ENCODE measurements at regions not wholly inside any gene's neighbourhood (a gene's known extent, or its start where the extent isn't known, plus 50 kb on each side); places are given as distances from the start of the nearest gene placed in this dataset.

DNA sequence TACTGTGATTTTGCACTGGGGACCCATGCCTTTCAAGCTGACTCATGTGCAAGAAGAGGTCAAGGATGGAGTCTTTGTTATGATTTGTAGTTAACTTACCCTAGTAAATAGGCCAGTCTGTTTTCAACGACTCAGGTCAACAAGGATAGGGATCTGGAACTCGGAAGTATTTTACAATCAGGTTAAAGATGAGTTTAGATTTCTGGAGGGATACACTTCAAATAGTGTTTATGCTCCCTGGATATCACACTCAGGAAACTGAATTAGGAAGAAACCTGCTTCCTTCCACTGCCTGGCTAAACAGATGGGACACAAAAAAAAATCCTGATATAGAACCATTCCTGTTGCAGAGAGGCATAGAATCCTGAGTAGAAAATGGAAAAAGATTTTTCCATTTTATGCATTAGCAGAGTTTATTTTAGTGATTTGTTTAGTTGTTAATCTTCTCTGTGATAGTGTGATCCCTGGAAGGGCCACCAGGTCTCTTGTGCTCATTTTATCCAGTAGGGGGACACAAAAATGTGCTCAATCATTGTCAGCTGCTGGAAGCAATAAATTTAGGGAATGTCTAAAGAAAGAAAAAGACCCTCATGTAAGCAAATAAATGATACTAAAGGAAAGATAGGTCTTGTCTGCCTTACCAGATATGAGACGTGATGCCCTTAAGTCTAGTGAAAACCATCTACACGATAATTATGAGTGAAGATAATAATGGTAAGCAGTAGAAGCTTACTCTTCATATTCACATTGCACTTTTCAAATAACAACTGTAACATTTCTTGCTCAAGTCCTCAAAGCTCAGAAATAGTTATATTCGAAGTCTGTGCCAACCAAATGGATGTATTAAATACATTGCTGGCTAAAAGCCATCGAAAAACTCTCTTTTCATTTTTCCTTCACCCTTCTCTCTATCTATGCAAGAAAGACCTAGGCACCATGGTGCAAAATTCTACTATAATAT is 452.1 kb upstream of the KCNMB2 start:
- peak overlapping the region; percentile 61 for H3K9ac ChIP-seq (ENCODE audit: low read length)
- no peaks in the 10 kb centered on the region for H3K9me3 ChIP-seq (ENCODE audit: low read length)
- H3F3A ChIP-seq (ENCODE audit: insufficient read depth, low read length, poor library complexity, severe bottlenecking) = peaks cover 16% of the 10 kb centered on the region
- no peaks in the 10 kb centered on the region for H3K27me3 ChIP-seq (ENCODE audit: insufficient read depth, low read depth, low read length)
- no peaks in the 10 kb centered on the region for H3K36me3 ChIP-seq (ENCODE audit: insufficient read depth, low read length)
- no peak overlapping the region for H2AFZ ChIP-seq (ENCODE audit: low read depth, low read length)
- no peaks in the 10 kb centered on the region for H3K9me2 ChIP-seq (ENCODE audit: insufficient read depth, low read length)
- H3K27ac ChIP-seq (ENCODE audit: low read length) = peak overlapping the region; percentile 96
- no peaks in the 10 kb centered on the region for H3K79me2 ChIP-seq (replicated peaks; ENCODE audit: insufficient read depth, low read length)
- no peaks in the 10 kb centered on the region for H4K20me1 ChIP-seq (ENCODE audit: insufficient read depth)
- H3K4me2 ChIP-seq (ENCODE audit: low read length) = peak overlapping the region; percentile 73
- TF ChIP-seq, protein P1, sequence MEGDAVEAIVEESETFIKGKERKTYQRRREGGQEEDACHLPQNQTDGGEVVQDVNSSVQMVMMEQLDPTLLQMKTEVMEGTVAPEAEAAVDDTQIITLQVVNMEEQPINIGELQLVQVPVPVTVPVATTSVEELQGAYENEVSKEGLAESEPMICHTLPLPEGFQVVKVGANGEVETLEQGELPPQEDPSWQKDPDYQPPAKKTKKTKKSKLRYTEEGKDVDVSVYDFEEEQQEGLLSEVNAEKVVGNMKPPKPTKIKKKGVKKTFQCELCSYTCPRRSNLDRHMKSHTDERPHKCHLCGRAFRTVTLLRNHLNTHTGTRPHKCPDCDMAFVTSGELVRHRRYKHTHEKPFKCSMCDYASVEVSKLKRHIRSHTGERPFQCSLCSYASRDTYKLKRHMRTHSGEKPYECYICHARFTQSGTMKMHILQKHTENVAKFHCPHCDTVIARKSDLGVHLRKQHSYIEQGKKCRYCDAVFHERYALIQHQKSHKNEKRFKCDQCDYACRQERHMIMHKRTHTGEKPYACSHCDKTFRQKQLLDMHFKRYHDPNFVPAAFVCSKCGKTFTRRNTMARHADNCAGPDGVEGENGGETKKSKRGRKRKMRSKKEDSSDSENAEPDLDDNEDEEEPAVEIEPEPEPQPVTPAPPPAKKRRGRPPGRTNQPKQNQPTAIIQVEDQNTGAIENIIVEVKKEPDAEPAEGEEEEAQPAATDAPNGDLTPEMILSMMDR (IDR thresholded peaks at IDR 0.05; ENCODE audit: poor library complexity, severe bottlenecking) = peak; percentile 71
- TF ChIP-seq POLR2AphosphoS5 (IDR thresholded peaks at IDR 0.05) (no peak), RAD21 (conservative IDR thresholded peaks at IDR 0.05) (peak; percentile 43), TAF1 (IDR thresholded peaks at IDR 0.05; ENCODE audit: low read depth) (no peak)
- H3K4me3 ChIP-seq (ENCODE audit: low read length) = peak overlapping the region; percentile 55

DNA sequence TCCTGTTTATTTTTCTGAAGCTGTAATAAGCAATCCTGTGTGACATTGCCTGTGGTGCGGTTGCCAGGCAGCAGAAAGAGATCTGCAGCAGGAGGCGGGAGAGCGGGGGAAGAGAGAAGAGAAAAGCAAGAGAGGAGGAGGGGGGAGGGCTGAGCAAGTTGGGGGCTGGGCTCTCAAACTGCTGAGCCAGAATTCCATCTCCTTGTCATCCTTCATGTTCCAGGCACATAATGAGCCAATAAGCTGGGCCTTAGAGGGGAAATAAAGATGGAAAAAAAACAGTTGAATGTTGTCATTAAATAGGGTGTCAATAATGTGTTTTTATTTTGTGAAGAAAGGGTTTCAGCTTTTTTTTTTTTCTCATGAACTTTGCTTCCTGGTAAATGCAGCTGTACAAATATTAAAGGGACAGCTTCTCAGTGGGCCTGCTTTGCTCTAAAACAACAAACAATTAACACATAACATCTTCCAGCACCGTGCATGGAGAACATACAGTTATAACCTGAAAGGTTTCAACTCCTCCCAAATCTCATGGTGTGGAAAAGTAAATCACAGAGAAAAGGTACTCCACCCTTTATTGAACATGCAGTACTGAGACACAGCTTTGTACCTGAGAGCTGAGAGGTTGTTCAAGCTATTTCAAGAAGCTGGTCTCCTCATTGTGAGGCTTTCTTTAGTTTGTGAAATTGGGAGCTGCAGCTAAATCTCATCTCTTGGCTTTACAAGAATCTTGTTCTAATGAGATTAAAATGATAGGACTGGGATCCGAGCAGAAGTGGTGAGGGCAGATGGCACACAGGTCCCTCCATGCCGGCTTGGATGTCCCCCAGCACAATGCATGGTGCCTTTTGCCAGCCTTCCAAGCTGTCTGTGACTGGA is 451.1 kb upstream of the KCNMB2 start:
- Histone ChIP-seq H3K9me2 (ENCODE audit: insufficient read depth, low read length) (no peaks in the 10 kb centered on the region), H3K4me2 (ENCODE audit: low read length) (peak overlapping the region; percentile 73), H3K4me3 (ENCODE audit: low read length) (peak overlapping the region; percentile 55), H3K9me3 (ENCODE audit: low read length) (no peaks in the 10 kb centered on the region), H4K20me1 (ENCODE audit: insufficient read depth) (no peaks in the 10 kb centered on the region), H3K27ac (ENCODE audit: low read length) (peak overlapping the region; percentile 96), H2AFZ (ENCODE audit: low read depth, low read length) (peak overlapping the region; percentile 15), H3K9ac (ENCODE audit: low read length) (peak overlapping the region; percentile 61), H3K79me2 (replicated peaks; ENCODE audit: insufficient read depth, low read length) (no peaks in the 10 kb centered on the region), H3K27me3 (ENCODE audit: insufficient read depth, low read depth, low read length) (no peaks in the 10 kb centered on the region), H3F3A (ENCODE audit: insufficient read depth, low read length, poor library complexity, severe bottlenecking) (peaks cover 18% of the 10 kb centered on the region), H3K36me3 (ENCODE audit: insufficient read depth, low read length) (no peaks in the 10 kb centered on the region)
- TF ChIP-seq EZH2 (IDR thresholded peaks at IDR 0.05; ENCODE audit: borderline replicate concordance, insufficient read depth, low read length, poor library complexity, severe bottlenecking) (no peak), SMC3 (conservative IDR thresholded peaks at IDR 0.05; ENCODE audit: poor library complexity) (peak; percentile 55), EP300 (conservative IDR thresholded peaks at IDR 0.05; ENCODE audit: poor library complexity, severe bottlenecking) (peak; percentile 95), POLR2AphosphoS5 (IDR thresholded peaks at IDR 0.05) (peak; percentile 97)
- TF ChIP-seq, protein P2, sequence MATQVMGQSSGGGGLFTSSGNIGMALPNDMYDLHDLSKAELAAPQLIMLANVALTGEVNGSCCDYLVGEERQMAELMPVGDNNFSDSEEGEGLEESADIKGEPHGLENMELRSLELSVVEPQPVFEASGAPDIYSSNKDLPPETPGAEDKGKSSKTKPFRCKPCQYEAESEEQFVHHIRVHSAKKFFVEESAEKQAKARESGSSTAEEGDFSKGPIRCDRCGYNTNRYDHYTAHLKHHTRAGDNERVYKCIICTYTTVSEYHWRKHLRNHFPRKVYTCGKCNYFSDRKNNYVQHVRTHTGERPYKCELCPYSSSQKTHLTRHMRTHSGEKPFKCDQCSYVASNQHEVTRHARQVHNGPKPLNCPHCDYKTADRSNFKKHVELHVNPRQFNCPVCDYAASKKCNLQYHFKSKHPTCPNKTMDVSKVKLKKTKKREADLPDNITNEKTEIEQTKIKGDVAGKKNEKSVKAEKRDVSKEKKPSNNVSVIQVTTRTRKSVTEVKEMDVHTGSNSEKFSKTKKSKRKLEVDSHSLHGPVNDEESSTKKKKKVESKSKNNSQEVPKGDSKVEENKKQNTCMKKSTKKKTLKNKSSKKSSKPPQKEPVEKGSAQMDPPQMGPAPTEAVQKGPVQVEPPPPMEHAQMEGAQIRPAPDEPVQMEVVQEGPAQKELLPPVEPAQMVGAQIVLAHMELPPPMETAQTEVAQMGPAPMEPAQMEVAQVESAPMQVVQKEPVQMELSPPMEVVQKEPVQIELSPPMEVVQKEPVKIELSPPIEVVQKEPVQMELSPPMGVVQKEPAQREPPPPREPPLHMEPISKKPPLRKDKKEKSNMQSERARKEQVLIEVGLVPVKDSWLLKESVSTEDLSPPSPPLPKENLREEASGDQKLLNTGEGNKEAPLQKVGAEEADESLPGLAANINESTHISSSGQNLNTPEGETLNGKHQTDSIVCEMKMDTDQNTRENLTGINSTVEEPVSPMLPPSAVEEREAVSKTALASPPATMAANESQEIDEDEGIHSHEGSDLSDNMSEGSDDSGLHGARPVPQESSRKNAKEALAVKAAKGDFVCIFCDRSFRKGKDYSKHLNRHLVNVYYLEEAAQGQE (IDR thresholded peaks at IDR 0.05; ENCODE audit: borderline replicate concordance) = peak; percentile 69

All from neural cell (in vitro differentiated cells).